GM12873 (cell line): ENCODE measurements at regions not wholly inside any gene's neighbourhood (a gene's known extent, or its start where the extent isn't known, plus 50 kb on each side); places are given as distances from the start of the nearest gene placed in this dataset.

Experiments used
- TF ChIP-seq, protein P1 (sequence below): IDR thresholded peaks from 2 replicates; pipeline ENCODE4 v1.5.1; 2012; ENCODE audit warnings: low read depth, mild to moderate bottlenecking, moderate library complexity, low read length, control low read depth; ENCODE audit not compliant: insufficient read depth; ENCODE audit errors: missing control alignments

DNA sequence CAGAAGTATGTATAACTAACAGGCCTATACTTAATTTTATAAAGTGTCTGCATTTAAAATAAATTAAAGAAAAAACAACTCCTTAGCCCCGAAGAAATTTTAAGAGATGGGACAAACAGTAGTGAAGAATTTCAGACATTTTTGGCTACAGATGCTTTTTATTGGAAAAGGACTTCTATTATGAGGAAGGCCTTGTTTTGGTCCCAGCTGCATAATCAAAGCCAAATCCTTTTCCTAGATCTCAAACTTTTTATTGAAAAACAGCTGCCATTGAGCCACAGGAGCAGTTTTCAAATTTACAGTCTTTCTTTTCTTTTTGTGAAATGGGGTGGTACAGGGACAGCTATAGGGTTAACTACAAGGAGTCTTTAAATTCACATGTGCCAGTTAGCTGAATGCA, 51.3 kb upstream of the SETBP1 start:
- TF ChIP-seq, protein P1, sequence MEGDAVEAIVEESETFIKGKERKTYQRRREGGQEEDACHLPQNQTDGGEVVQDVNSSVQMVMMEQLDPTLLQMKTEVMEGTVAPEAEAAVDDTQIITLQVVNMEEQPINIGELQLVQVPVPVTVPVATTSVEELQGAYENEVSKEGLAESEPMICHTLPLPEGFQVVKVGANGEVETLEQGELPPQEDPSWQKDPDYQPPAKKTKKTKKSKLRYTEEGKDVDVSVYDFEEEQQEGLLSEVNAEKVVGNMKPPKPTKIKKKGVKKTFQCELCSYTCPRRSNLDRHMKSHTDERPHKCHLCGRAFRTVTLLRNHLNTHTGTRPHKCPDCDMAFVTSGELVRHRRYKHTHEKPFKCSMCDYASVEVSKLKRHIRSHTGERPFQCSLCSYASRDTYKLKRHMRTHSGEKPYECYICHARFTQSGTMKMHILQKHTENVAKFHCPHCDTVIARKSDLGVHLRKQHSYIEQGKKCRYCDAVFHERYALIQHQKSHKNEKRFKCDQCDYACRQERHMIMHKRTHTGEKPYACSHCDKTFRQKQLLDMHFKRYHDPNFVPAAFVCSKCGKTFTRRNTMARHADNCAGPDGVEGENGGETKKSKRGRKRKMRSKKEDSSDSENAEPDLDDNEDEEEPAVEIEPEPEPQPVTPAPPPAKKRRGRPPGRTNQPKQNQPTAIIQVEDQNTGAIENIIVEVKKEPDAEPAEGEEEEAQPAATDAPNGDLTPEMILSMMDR: no peak

DNA sequence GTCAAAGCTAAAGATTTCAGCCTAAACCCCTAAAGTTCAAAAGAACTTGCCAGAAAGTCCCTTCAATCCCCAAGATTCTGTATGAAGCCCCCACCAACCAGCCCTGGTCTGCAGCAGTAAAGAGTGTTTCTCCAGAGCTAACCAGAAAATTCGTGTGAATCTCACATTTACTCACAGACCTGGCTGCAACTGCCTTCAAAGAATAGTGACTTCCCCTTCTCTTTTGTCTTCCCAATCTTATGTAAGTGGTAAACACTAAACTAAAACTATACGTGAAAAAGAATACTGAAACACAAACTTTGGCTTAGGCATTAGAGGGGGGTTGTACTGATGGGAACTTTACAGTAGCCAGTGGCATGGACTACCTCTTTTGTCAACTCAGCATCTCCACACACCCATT, 50.6 kb upstream of the SETBP1 start:
- TF ChIP-seq, protein P1: no peak
